ENCODE measurements at regions not wholly inside any gene's neighbourhood (a gene's known extent, or its start where the extent isn't known, plus 50 kb on each side); places are given as distances from the start of the nearest gene placed in this dataset.

DNA sequence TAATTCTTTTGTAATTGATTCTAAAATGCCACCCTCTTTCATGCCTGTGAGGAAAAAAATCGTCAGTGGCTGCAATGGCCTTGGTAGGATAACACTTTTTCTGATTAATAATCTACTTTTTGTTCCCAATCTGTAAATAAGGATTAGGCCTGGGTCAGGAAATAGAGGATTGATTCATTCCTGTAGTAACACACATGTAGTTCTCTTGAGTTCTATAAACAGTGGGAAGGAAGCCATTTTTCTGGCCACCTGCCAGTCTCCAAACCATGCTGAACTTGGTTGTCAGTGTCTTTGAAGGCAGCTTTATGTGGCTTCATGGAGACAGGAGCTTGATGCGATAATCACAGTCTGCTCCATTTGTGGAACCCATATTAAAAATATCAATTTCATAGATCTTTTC is 169.3 kb upstream of the NFE2L3 start:
- Histone ChIP-seq H3K27ac (ENCODE audit: low read depth in 2 of 2, low read length in 2 of 2) (no peak overlapping the region), H3K27me3 (ENCODE audit: control insufficient read depth, insufficient read depth, low read length) (no peaks in the 10 kb centered on the region), H3K9me3 (ENCODE audit: control insufficient read depth in 2 of 3, insufficient read depth in 1 of 3, low read length in 3 of 3) (no peaks in the 10 kb centered on the region), H3K4me1 (ENCODE audit: control insufficient read depth in 2 of 3, insufficient read depth in 2 of 3, low read depth in 1 of 3, low read length in 3 of 3) (no peaks in the 10 kb centered on the region), H3K36me3 (ENCODE audit: control insufficient read depth in 2 of 3, insufficient read depth in 3 of 3, low read length in 3 of 3) (no peaks in the 10 kb centered on the region), H3K4me3 (ENCODE audit: low read length in 3 of 3) (no peak overlapping the region), H3K9ac (ENCODE audit: low read length in 3 of 3) (no peak overlapping the region)
- no peak for TF ChIP-seq CTCF (IDR thresholded peaks at IDR 0.05; ENCODE audit: borderline replicate concordance, extremely low read depth, insufficient read depth)
- peak in 1 of 5 donors; percentile 36 for DNase-seq
- intact Hi-C loops (cut with DNase I), result no loop called here
- no peak for FAIRE-seq

- FAIRE-seq, result no peak
Measured at GRCh38 chr7:25985196-25985595, 166.8 kb upstream of the NFE2L3 start.

GRCh38 chr7:25988640-25989039 is 163.4 kb upstream of the NFE2L3 start:
- TF ChIP-seq CTCF (IDR thresholded peaks at IDR 0.05; ENCODE audit: borderline replicate concordance, extremely low read depth, insufficient read depth), result no peak
- Histone ChIP-seq H3K9me3 (ENCODE audit: control insufficient read depth in 2 of 3, insufficient read depth in 1 of 3, low read length in 3 of 3) (no peaks in the 10 kb centered on the region), H3K27ac (ENCODE audit: low read depth in 2 of 2, low read length in 2 of 2) (no peak overlapping the region), H3K27me3 (ENCODE audit: control insufficient read depth, insufficient read depth, low read length) (no peaks in the 10 kb centered on the region), H3K36me3 (ENCODE audit: control insufficient read depth in 2 of 3, insufficient read depth in 3 of 3, low read length in 3 of 3) (no peaks in the 10 kb centered on the region), H3K4me3 (ENCODE audit: low read length in 3 of 3) (no peak overlapping the region), H3K4me1 (ENCODE audit: control insufficient read depth in 2 of 3, insufficient read depth in 2 of 3, low read depth in 1 of 3, low read length in 3 of 3) (peaks cover 0 to 2% (median 0%) of the 10 kb centered on the region in 3 donors), H3K9ac (ENCODE audit: low read length in 3 of 3) (no peak overlapping the region)
- no peak for DNase-seq
- FAIRE-seq, result no peak
- intact Hi-C loops (cut with DNase I), result no loop called here

More at GRCh38 chr7:25985196-25985595, 166.8 kb upstream of the NFE2L3 start:
- Histone ChIP-seq H3K4me1 (ENCODE audit: control insufficient read depth in 2 of 3, insufficient read depth in 2 of 3, low read depth in 1 of 3, low read length in 3 of 3) (peaks cover 0 to 2% (median 0%) of the 10 kb centered on the region in 3 donors), H3K36me3 (ENCODE audit: control insufficient read depth in 2 of 3, insufficient read depth in 3 of 3, low read length in 3 of 3) (no peaks in the 10 kb centered on the region), H3K27ac (ENCODE audit: low read depth in 2 of 2, low read length in 2 of 2) (no peak overlapping the region), H3K4me3 (ENCODE audit: low read length in 3 of 3) (no peak overlapping the region), H3K9me3 (ENCODE audit: control insufficient read depth in 2 of 3, insufficient read depth in 1 of 3, low read length in 3 of 3) (no peaks in the 10 kb centered on the region), H3K27me3 (ENCODE audit: control insufficient read depth, insufficient read depth, low read length) (no peaks in the 10 kb centered on the region), H3K9ac (ENCODE audit: low read length in 3 of 3) (no peak overlapping the region)
- intact Hi-C loops (cut with DNase I), result no loop called here
- TF ChIP-seq CTCF (IDR thresholded peaks at IDR 0.05; ENCODE audit: borderline replicate concordance, extremely low read depth, insufficient read depth), result no peak
- DNase-seq, result no peak

DNA sequence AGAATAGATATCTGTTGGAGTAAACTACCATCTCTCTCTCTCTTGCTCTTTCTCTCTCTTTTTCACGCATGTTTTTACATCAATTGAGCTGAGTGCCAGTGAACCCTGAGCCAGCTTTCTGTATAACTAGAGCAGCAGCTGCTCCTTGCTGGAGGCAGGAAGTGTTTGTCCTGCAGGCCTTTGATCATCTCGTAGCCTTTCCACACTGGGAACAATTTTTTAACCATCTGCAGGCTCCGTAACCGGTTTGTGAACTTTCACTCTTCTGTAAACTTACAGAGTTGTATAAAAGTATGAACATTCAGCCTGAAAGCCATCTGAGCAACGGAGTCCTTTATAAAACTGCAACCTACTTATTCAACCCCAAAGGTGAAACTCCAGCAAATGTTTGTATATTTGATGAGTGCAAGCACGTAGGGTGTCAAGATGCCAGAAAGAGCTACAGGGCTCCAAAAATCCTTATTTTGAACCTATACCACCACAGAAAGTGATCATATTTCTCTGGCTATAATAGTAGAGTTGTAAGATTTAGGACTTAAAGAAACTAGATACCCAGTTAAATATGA is 162.8 kb upstream of the NFE2L3 start:
- no peaks in the 10 kb centered on the region for H3K9me3 ChIP-seq (ENCODE audit: control insufficient read depth in 2 of 3, insufficient read depth in 1 of 3, low read length in 3 of 3)
- no peaks in the 10 kb centered on the region for H3K27me3 ChIP-seq (ENCODE audit: control insufficient read depth, insufficient read depth, low read length)
- TF ChIP-seq CTCF (IDR thresholded peaks at IDR 0.05; ENCODE audit: borderline replicate concordance, extremely low read depth, insufficient read depth), result no peak
- FAIRE-seq (no peak), DNase-seq (peak in 3 of 5 donors; percentile 23 to 58 (median 37))
- intact Hi-C loops (cut with DNase I), result no loop called here
- H3K36me3 ChIP-seq (ENCODE audit: control insufficient read depth in 2 of 3, insufficient read depth in 3 of 3, low read length in 3 of 3), result no peaks in the 10 kb centered on the region
- H3K4me3 ChIP-seq (ENCODE audit: low read length in 3 of 3), result no peak overlapping the region
- no peak overlapping the region for H3K9ac ChIP-seq (ENCODE audit: low read length in 3 of 3)
- H3K4me1 ChIP-seq (ENCODE audit: control insufficient read depth in 2 of 3, insufficient read depth in 2 of 3, low read depth in 1 of 3, low read length in 3 of 3), result peaks cover 0 to 2% (median 0%) of the 10 kb centered on the region in 3 donors
- no peak overlapping the region for H3K27ac ChIP-seq (ENCODE audit: low read depth in 2 of 2, low read length in 2 of 2)

All from kidney (tissue), 13 donors.